ENCODE measurements at regions not wholly inside any gene's neighbourhood (a gene's known extent, or its start where the extent isn't known, plus 50 kb on each side); places are given as distances from the start of the nearest gene placed in this dataset.

- H3K4me3 ChIP-seq = no peak overlapping the region
- no peak for DNase-seq (ENCODE audit: extremely low spot score)
- no peaks in the 10 kb centered on the region for H3K36me3 ChIP-seq
- 77% methylated on average over 3 of the region's 3 CpGs for WGBS
- no peaks in the 10 kb centered on the region for H3K9me3 ChIP-seq
- TF ChIP-seq POLR2AphosphoS5 (IDR thresholded peaks at IDR 0.05) (no peak), POLR2A (IDR thresholded peaks at IDR 0.05; ENCODE audit: low read depth) (no peak), CTCF (IDR thresholded peaks at IDR 0.05) (no peak), EP300 (IDR thresholded peaks at IDR 0.05) (no peak)
- intact Hi-C loops (cut with DNase I) = no loop called here
- H3K27ac ChIP-seq (replicated peaks in 1 of 4) = no peak overlapping the region
- peaks cover 0 to 18% (median 16%) of the 10 kb centered on the region in 4 donors for H3K4me1 ChIP-seq
- H3K27me3 ChIP-seq = no peaks in the 10 kb centered on the region
Observed at GRCh38 chr2:207285473-207285815, 119.7 kb upstream of the KLF7 start.

GRCh38 chr2:207286106-207286505 lies 120.4 kb upstream of the KLF7 start:
- H3K9me3 ChIP-seq = no peaks in the 10 kb centered on the region

GRCh38 chr2:207288628-207289027 lies 122.9 kb upstream of the KLF7 start:
- peaks cover 0 to 15% (median 9%) of the 10 kb centered on the region in 4 donors for H3K4me1 ChIP-seq
- intact Hi-C loops (cut with DNase I) = no loop called here
- no peak overlapping the region for H3K4me3 ChIP-seq
- H3K27me3 ChIP-seq = no peaks in the 10 kb centered on the region
- no peak overlapping the region for H3K27ac ChIP-seq (replicated peaks in 1 of 4)
- DNase-seq (ENCODE audit: extremely low spot score) = no peak
- no peak for TF ChIP-seq POLR2A (IDR thresholded peaks at IDR 0.05; ENCODE audit: low read depth)
- TF ChIP-seq POLR2AphosphoS5 (IDR thresholded peaks at IDR 0.05) = no peak
- no peak for TF ChIP-seq EP300 (IDR thresholded peaks at IDR 0.05)
- TF ChIP-seq CTCF (IDR thresholded peaks at IDR 0.05) = no peak
- 63% methylated on average over 4 of the region's 4 CpGs for WGBS
- H3K9me3 ChIP-seq = no peaks in the 10 kb centered on the region
- no peaks in the 10 kb centered on the region for H3K36me3 ChIP-seq

More at GRCh38 chr2:207286106-207286505, 120.4 kb upstream of the KLF7 start:
- TF ChIP-seq CTCF (IDR thresholded peaks at IDR 0.05) (no peak), POLR2A (IDR thresholded peaks at IDR 0.05; ENCODE audit: low read depth) (no peak), EP300 (IDR thresholded peaks at IDR 0.05) (no peak), POLR2AphosphoS5 (IDR thresholded peaks at IDR 0.05) (no peak)
- Histone ChIP-seq H3K4me3 (no peak overlapping the region), H3K27ac (replicated peaks in 1 of 4) (no peak overlapping the region), H3K27me3 (no peaks in the 10 kb centered on the region), H3K36me3 (no peaks in the 10 kb centered on the region), H3K4me1 (peaks cover 0 to 18% (median 16%) of the 10 kb centered on the region in 4 donors)
- DNase-seq (ENCODE audit: extremely low spot score) = no peak
- 90% methylated on average over 2 of the region's 2 CpGs for WGBS
- intact Hi-C loops (cut with DNase I) = no loop called here

GRCh38 chr2:207289295-207290018 lies 123.7 kb upstream of the KLF7 start:
- 62% methylated on average over 2 of the region's 2 CpGs for WGBS
- H3K27ac ChIP-seq (replicated peaks in 1 of 4) = no peak overlapping the region
- H3K4me3 ChIP-seq = no peak overlapping the region
- H3K27me3 ChIP-seq = no peaks in the 10 kb centered on the region
- DNase-seq (ENCODE audit: extremely low spot score) = no peak
- no peak for TF ChIP-seq EP300 (IDR thresholded peaks at IDR 0.05)
- no peak for TF ChIP-seq POLR2A (IDR thresholded peaks at IDR 0.05; ENCODE audit: low read depth)
- TF ChIP-seq POLR2AphosphoS5 (IDR thresholded peaks at IDR 0.05) = no peak
- no peak for TF ChIP-seq CTCF (IDR thresholded peaks at IDR 0.05)
- H3K9me3 ChIP-seq = no peaks in the 10 kb centered on the region
- intact Hi-C loops (cut with DNase I) = no loop called here
- H3K4me1 ChIP-seq = peaks cover 0 to 15% (median 7%) of the 10 kb centered on the region in 4 donors
- no peaks in the 10 kb centered on the region for H3K36me3 ChIP-seq
